ENCODE measurements at regions not wholly inside any gene's neighbourhood (a gene's known extent, or its start where the extent isn't known, plus 50 kb on each side); places are given as distances from the start of the nearest gene placed in this dataset.
"Not testable (repeated sequence)": the region's sequence is repeated elsewhere in the genome, so short reads cannot be mapped to it uniquely, and the experiment has no call there.

DNA sequence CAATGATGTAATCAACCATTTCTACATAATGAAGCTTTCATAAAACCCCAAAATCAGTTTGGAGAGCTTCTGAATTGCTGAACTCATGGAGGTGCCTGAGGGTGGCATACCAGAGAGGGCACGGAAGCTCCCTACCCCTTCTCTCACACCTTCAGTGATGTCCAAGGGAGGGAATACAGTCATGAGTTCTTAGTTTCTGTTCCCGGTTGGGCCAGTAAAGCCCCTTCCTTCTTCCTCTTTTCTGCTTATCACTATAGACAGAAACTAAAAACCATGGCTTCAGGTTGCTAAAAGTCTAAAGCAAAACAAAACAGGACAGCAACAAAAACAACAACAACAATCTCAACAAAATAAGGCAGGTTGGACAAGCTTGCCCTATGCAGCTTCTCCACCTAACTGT lies 260.0 kb downstream of the SPATA31A6 start:
- TF ChIP-seq, protein P1, sequence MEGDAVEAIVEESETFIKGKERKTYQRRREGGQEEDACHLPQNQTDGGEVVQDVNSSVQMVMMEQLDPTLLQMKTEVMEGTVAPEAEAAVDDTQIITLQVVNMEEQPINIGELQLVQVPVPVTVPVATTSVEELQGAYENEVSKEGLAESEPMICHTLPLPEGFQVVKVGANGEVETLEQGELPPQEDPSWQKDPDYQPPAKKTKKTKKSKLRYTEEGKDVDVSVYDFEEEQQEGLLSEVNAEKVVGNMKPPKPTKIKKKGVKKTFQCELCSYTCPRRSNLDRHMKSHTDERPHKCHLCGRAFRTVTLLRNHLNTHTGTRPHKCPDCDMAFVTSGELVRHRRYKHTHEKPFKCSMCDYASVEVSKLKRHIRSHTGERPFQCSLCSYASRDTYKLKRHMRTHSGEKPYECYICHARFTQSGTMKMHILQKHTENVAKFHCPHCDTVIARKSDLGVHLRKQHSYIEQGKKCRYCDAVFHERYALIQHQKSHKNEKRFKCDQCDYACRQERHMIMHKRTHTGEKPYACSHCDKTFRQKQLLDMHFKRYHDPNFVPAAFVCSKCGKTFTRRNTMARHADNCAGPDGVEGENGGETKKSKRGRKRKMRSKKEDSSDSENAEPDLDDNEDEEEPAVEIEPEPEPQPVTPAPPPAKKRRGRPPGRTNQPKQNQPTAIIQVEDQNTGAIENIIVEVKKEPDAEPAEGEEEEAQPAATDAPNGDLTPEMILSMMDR (conservative IDR thresholded peaks at IDR 0.05; ENCODE audit: low read length): not testable (repeated sequence)
- TF ChIP-seq EZH2phosphoT487 (IDR thresholded peaks at IDR 0.05; ENCODE audit: borderline replicate concordance, low read depth, low read length): not testable (repeated sequence)

Data from OCI-LY7 (cell line).